Memory B cell (primary cell): ENCODE measurements at regions not wholly inside any gene's neighbourhood (a gene's known extent, or its start where the extent isn't known, plus 50 kb on each side); places are given as distances from the start of the nearest gene placed in this dataset.

Source experiments
- ATAC-seq: fragments of 150-1000 bp; cut with Tn5 transposase; 2 replicates; pipeline ENCODE4 v1.10.0; 2021; ENCODE audit warnings: low read depth, mild to moderate bottlenecking, moderate library complexity
- DNase-seq, 2 donors: peaks; one replicate each; pipeline ENCODE4 v3.0.0; 2022; ENCODE audit warnings: low spot score in 2 of 2
- H3K27ac Mint-ChIP-seq: one replicate; pipeline ENCODE4 v1.8.0; 2022; ENCODE audit warnings: mild to moderate bottlenecking, moderate library complexity, mixed read lengths
- H3K27me3 Mint-ChIP-seq: one replicate; pipeline ENCODE4 v1.8.0; 2022; ENCODE audit warnings: mixed read lengths
- H3K36me3 Mint-ChIP-seq: one replicate; pipeline ENCODE4 v1.8.0; 2022; ENCODE audit warnings: mild to moderate bottlenecking, mixed read lengths
- H3K4me1 Mint-ChIP-seq: one replicate; pipeline ENCODE4 v1.8.0; 2022; ENCODE audit warnings: mixed read lengths
- H3K4me3 Mint-ChIP-seq: one replicate; pipeline ENCODE4 v1.8.0; 2022; ENCODE audit warnings: mild to moderate bottlenecking, moderate library complexity, mixed read lengths
- H3K9me3 Mint-ChIP-seq: one replicate; pipeline ENCODE4 v1.8.0; 2022; ENCODE audit warnings: mixed read lengths

DNA sequence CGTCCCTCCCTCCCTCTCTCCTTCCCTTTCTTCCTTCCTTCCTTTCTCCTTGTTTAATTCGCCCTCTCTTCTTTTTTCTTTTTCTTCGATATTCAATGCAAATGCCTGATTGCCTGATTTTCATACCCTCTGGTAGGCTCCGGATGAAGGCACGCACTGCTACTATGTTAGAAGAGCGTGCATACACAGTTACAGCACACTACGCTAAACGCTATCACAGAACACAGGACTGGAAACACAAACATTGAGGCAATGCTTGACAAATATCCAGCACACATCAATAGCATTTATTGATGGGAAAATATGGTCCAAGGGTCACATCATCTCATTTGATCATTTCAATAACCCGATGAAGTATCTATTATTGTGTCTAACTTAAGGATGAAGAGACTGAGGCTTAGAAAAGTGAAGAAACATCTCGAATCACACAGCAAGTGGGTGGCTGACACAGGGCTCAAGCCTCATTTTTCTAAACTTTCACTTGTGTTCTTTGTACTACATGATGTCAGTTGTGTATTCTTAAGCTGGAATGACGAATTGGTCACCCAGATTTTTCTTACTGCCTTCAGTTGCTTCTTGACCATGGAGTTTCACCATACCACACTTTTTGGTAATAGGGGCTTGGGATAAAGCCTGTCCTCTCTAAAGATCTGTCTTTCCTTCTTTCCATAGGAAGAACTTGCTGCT is 101.8 kb downstream of the TRIB2 start:
- Mint-ChIP-seq H3K36me3 (no peaks in the 10 kb centered on the region), H3K27ac (no peak overlapping the region), H3K4me1 (peaks cover 8% of the 10 kb centered on the region), H3K4me3 (no peak overlapping the region), H3K27me3 (peaks cover 9% of the 10 kb centered on the region), H3K9me3 (no peaks in the 10 kb centered on the region)
- ATAC-seq (no peak), DNase-seq (no peak)

DNA sequence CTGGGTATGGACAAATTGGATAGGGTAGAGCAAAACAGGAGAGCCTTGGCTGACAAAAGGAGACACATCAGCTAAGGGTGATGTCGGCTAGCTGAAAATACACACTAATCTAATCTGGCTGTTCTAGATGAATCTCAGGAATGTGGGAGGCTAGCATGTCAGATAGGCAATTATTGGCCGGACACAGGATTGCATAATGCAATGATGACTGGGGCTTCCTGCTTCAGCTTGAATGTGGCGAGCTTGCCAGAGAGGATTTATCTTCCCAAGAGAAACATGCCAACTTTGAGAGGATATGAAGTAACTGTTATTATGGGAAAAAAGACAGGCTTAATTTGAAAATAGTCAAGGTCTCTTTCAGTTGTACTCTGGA is 102.4 kb downstream of the TRIB2 start:
- Mint-ChIP-seq H3K4me1 (peaks cover 8% of the 10 kb centered on the region), H3K27ac (no peak overlapping the region), H3K27me3 (peaks cover 9% of the 10 kb centered on the region), H3K9me3 (no peaks in the 10 kb centered on the region), H3K36me3 (no peaks in the 10 kb centered on the region), H3K4me3 (no peak overlapping the region)
- DNase-seq, result no peak
- no peak for ATAC-seq

DNA sequence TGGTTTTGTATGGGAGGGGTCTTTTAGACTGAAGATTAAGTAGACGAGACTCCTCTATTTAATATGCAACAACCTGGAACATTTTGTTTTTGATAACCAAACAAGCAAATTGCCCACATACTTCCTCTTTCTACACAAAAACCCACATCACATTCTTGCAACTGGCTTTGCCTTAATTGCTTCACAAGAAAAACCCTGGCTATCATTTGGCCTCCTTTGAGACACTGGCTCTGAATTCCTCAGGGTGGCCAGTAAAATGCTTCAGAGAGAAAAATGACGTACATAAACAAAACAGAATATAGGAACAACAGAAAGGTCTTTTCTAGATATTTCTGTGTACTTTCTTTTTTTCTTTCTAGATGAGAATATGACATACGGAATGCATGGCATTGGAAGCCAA is 103.0 kb downstream of the TRIB2 start:
- ATAC-seq (peak; percentile 34), DNase-seq (no peak)
- Mint-ChIP-seq H3K36me3 (no peaks in the 10 kb centered on the region), H3K9me3 (no peaks in the 10 kb centered on the region), H3K27ac (no peak overlapping the region), H3K27me3 (peaks cover 9% of the 10 kb centered on the region), H3K4me1 (peaks cover 8% of the 10 kb centered on the region), H3K4me3 (no peak overlapping the region)

DNA sequence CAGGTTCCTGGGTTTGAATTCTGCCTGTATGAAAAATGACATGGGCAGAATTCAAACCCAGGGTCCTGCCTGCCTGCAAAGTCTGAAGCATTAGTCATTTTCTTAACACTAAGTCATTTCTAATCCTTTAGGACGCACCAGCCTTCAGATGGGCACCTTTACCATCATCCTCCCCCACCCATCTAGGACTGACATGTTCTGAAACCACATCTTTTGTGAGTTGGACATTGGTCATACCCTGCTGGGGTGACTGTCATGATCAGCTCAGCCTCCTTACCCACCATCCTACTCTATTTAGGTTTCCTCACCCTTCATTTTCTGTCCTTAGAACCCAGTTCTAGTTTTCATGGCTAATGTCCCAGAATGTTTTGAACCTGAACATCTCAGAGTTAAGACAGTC is 104.9 kb downstream of the TRIB2 start:
- peaks cover 14% of the 10 kb centered on the region for H3K27me3 Mint-ChIP-seq
- ATAC-seq (no peak), DNase-seq (no peak)
- no peak overlapping the region for H3K4me3 Mint-ChIP-seq
- no peaks in the 10 kb centered on the region for H3K9me3 Mint-ChIP-seq
- peaks cover 8% of the 10 kb centered on the region for H3K4me1 Mint-ChIP-seq
- no peak overlapping the region for H3K27ac Mint-ChIP-seq
- H3K36me3 Mint-ChIP-seq, result no peaks in the 10 kb centered on the region

DNA sequence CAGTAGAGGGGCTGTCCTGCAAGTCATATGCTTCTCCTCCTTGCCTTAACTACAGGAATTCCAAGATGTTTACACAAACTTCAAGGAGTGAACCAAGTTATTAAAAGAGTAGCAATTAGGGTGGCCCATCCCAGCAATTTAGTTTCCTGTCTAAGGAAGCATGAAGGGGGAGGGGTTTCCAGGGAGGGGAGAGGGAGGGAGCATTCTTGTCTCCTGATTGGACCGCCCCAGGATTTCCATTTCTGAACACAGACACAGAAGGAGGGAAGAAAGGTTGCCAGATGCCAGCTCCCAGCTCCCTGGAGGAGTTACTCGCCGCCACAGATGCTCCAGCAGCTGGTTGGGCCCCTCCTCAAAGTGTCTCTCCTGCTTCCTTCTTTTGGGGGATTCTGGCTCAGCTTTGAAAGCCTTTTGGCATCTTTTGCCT is 107.6 kb downstream of the TRIB2 start:
- Mint-ChIP-seq H3K27ac (no peak overlapping the region), H3K4me3 (no peak overlapping the region), H3K9me3 (no peaks in the 10 kb centered on the region), H3K4me1 (peaks cover 7% of the 10 kb centered on the region), H3K27me3 (peaks cover 15% of the 10 kb centered on the region), H3K36me3 (no peaks in the 10 kb centered on the region)
- ATAC-seq, result no peak
- DNase-seq, result no peak

DNA sequence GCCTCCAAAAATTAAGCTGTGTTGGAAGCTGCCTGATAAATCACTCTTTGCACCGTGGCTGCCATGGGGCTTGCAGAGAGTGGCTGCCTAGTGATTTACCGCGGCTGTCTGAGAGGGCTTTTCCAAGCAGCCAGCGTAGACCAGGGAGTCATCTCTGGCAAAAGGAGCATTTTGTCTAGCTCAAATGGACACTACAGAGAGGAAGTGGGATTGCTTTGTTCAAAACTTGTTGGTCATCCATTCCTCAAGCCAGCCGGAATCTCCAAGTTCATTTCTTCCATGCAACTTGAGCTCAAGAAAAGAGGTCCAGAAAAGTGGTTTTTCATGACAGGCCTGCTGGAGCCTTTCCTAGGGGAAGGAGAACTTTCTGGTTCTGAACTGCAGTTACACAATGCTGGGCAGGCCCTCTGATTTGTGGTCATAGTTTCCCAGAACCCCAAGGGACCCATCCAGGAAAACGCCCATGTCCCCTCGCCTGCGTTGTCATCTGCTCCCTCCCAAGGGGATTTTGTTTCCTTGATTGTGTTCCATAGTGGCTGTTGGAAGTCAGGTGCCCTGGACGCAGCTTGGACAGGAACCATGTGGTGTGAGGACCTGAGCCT is 108.1 kb downstream of the TRIB2 start:
- Mint-ChIP-seq H3K27ac (no peak overlapping the region), H3K9me3 (no peaks in the 10 kb centered on the region), H3K4me1 (peaks cover 2% of the 10 kb centered on the region), H3K4me3 (no peak overlapping the region), H3K36me3 (no peaks in the 10 kb centered on the region), H3K27me3 (peaks cover 15% of the 10 kb centered on the region)
- no peak for DNase-seq
- ATAC-seq, result no peak

DNA sequence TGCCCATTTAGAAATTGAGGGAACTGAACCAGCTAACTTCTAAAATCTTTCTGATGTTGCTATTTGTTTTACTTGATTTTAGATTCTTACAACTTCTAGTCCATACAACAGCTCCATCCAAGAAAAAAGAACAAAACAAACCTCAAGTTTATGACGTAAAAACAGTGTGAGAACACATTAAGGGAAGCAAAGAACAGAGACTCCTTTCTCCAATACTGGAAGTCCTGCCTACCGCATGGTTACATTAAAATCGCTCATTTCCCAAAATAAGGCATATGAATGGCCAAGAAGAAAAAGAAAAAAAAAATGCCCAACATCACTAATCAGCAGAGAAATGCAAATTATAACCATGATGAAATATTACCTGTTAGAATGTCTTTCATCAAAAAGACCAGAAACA is 110.0 kb downstream of the TRIB2 start:
- Mint-ChIP-seq H3K36me3 (no peaks in the 10 kb centered on the region), H3K9me3 (no peaks in the 10 kb centered on the region), H3K27me3 (peaks cover 14% of the 10 kb centered on the region), H3K4me3 (no peak overlapping the region), H3K4me1 (no peaks in the 10 kb centered on the region), H3K27ac (no peak overlapping the region)
- no peak for ATAC-seq
- DNase-seq, result no peak

DNA sequence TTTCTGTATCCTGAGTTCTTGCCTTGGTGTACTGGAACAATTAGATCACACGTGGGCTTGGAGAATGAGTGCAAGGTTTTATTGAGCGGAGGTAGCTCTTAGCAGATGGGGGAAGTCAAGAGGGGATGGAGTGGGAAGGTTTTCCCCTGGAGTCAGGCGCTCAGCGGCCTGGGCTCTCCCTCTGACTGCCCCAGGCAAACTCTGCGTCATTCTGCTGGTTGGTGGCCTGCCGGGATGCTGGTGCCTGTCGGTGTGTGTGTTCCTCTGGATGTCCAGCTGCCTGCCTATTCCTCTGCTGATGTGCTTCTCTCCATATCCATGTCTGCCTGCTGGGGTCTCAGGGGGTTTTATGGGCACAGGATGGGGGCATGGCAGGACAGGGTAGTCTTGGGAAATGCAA is 111.0 kb downstream of the TRIB2 start:
- Mint-ChIP-seq H3K27ac (no peak overlapping the region), H3K27me3 (peaks cover 11% of the 10 kb centered on the region), H3K36me3 (no peaks in the 10 kb centered on the region), H3K4me1 (no peaks in the 10 kb centered on the region), H3K4me3 (no peak overlapping the region), H3K9me3 (no peaks in the 10 kb centered on the region)
- ATAC-seq (no peak), DNase-seq (no peak)

DNA sequence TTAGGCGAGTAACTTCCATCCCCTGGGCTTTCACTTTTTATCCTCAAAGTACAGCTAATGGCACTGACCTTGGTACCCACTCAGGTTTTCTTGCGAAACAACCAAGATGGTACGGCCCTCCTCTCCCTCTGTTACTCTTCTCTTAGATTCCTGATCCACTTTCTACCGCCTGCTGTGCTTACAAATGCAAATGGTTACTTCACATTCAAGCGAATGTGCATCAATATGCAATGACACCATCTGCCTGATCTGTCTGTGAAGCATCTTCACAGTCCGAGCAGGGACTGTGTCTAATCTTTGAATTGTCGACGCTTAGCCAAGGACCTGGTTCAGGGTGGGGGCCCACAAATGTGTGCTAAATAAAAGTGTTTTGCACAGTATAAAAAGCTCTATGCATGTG is 112.2 kb downstream of the TRIB2 start:
- Mint-ChIP-seq H3K4me1 (no peaks in the 10 kb centered on the region), H3K9me3 (no peaks in the 10 kb centered on the region), H3K36me3 (no peaks in the 10 kb centered on the region), H3K27me3 (peaks cover 14% of the 10 kb centered on the region), H3K4me3 (no peak overlapping the region), H3K27ac (no peak overlapping the region)
- no peak for ATAC-seq
- no peak for DNase-seq

DNA sequence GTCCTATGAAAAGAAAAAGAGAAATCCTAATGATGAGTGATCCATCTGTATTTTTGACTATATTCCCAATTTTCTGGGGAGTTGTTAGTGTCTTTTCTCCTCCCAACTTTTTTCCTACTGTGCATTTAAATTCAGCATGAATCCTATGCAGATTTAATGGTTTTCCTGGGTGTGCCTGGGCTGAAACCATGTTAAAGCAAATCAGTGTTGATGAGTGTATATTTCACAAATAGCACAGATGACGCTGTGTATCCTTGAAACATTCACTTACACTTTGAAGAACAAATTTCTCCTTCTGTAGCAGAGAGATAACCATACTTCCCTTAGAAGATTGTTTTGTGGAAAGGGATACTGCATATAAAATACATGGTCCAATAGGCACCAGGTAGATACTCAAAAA is 114.3 kb downstream of the TRIB2 start:
- ATAC-seq, result no peak
- DNase-seq, result no peak
- Mint-ChIP-seq H3K36me3 (no peaks in the 10 kb centered on the region), H3K4me3 (no peak overlapping the region), H3K4me1 (no peaks in the 10 kb centered on the region), H3K9me3 (no peaks in the 10 kb centered on the region), H3K27ac (no peak overlapping the region), H3K27me3 (peaks cover 17% of the 10 kb centered on the region)

DNA sequence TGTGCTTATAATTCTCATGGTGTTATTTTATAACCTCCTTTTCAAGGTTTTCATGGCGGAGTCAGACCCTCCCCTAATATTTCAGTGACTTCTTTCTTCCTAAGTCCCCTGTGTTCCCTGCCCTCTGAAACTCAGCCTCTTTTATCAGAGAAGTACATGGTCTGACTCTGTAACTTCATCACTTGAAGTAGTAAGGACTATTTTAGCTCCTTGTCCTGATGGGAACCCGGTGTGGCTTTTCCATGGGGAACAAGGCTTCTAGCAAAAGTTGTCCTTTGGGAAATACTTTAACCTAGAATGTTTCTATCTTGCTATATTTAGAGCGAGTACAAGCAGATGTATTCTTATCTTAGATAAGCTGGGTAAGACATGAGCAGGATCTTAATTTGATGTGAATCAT is 117.5 kb downstream of the TRIB2 start:
- no peaks in the 10 kb centered on the region for H3K9me3 Mint-ChIP-seq
- DNase-seq (no peak), ATAC-seq (no peak)
- no peak overlapping the region for H3K27ac Mint-ChIP-seq
- H3K4me3 Mint-ChIP-seq, result no peak overlapping the region
- peaks cover 18% of the 10 kb centered on the region for H3K27me3 Mint-ChIP-seq
- no peaks in the 10 kb centered on the region for H3K4me1 Mint-ChIP-seq
- H3K36me3 Mint-ChIP-seq, result no peaks in the 10 kb centered on the region

DNA sequence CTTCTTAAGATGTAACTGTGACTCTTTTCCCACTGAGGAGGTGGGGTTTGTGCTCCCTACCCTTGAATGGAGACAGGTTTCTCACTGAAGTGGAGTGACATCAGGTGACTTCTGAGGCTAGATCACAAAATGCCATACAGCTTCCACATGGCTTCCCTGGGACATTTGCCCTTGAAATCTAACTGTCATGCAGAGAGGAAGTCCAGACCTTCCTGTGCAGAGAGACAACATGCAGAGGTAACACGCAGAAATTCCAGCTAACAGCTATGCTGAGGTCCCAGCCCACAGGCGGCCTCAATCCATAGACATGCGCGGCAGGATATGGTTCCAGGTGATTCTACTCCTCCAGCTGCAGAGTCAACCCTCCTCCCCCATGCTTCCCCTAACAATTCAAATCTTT is 119.0 kb downstream of the TRIB2 start:
- no peak for ATAC-seq
- H3K36me3 Mint-ChIP-seq, result no peaks in the 10 kb centered on the region
- H3K4me3 Mint-ChIP-seq, result no peak overlapping the region
- H3K27me3 Mint-ChIP-seq, result peaks cover 24% of the 10 kb centered on the region
- no peaks in the 10 kb centered on the region for H3K4me1 Mint-ChIP-seq
- no peaks in the 10 kb centered on the region for H3K9me3 Mint-ChIP-seq
- no peak overlapping the region for H3K27ac Mint-ChIP-seq
- no peak for DNase-seq

DNA sequence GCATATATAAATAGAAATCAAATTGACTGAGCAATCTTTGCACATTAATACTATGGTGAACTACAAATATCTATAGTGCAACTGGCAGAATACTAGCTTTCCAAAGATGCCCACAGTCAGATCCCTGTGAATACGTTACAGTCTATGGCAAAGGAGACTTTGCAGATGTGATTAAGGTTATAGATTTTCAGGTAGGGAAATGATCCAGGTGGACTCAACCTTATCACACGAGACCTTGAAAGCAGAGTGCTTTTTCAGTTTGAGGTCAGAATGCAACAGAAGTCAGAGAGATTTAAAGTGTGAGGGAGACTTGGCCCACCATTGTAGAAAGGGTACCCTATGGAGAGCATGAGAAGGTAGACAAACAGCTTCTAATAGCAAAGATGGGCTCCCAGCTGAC is 122.6 kb downstream of the TRIB2 start:
- peaks cover 23% of the 10 kb centered on the region for H3K27me3 Mint-ChIP-seq

DNA sequence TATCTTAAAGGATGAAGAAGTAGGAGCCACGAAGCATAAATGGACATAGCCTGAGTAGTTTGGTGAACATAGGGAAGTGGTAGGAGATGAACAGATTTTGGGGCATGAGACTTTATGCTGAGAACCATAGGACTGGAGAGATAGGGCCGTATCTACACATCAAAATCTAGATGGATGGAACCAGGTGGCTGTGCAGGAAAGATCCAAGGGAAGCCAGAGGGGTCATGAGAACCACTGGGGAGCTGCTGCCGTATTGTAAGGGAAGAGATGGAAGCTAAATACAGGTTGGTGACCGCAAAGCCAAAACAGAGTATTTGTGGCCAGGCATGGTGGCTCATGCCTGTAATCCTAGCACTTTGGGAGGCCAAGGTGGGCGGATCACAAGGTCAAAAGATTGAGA is 124.3 kb downstream of the TRIB2 start:
- no peaks in the 10 kb centered on the region for H3K9me3 Mint-ChIP-seq
- no peak overlapping the region for H3K27ac Mint-ChIP-seq
- peaks cover 17% of the 10 kb centered on the region for H3K27me3 Mint-ChIP-seq
- ATAC-seq (no peak), DNase-seq (no peak)
- no peak overlapping the region for H3K4me3 Mint-ChIP-seq
- no peaks in the 10 kb centered on the region for H3K36me3 Mint-ChIP-seq
- H3K4me1 Mint-ChIP-seq, result no peaks in the 10 kb centered on the region

More for the DNA sequence above, 122.6 kb downstream of the TRIB2 start:
- Mint-ChIP-seq H3K9me3 (no peaks in the 10 kb centered on the region), H3K27ac (no peak overlapping the region), H3K4me3 (no peak overlapping the region), H3K36me3 (no peaks in the 10 kb centered on the region), H3K4me1 (no peaks in the 10 kb centered on the region)
- no peak for ATAC-seq
- DNase-seq, result no peak

DNA sequence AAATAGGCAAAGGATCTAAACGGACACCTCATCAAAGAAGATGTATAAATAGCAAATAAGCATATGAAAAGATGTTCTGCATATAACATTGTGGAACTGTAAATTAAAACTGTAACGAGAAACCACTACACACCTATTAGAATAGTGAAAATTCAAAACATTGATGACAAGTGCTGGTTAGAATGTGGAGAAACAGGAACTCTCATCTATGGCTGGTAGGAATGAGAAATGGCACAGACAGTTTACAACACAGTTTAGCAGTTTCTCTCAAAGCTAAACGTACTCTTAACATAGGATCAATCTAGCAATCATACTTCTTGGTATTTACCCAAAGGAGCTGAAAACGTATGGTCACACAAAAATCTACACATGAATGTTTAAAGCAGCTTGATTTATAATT is 126.2 kb downstream of the TRIB2 start:
- DNase-seq, result no peak
- no peaks in the 10 kb centered on the region for H3K9me3 Mint-ChIP-seq
- no peak overlapping the region for H3K4me3 Mint-ChIP-seq
- no peak for ATAC-seq
- H3K36me3 Mint-ChIP-seq, result no peaks in the 10 kb centered on the region
- H3K27ac Mint-ChIP-seq, result no peak overlapping the region
- H3K27me3 Mint-ChIP-seq, result peaks cover 11% of the 10 kb centered on the region
- H3K4me1 Mint-ChIP-seq, result no peaks in the 10 kb centered on the region
